Choroid plexus epithelial cell (primary cell): ENCODE measurements at regions not wholly inside any gene's neighbourhood (a gene's known extent, or its start where the extent isn't known, plus 50 kb on each side); places are given as distances from the start of the nearest gene placed in this dataset.

Experiments
- DNase-seq: peaks from one replicate; pipeline ENCODE4 v3.0.0-alpha.2; 2010; ENCODE audit warnings: low read depth
- H3K4me3 ChIP-seq: 2 replicates; pipeline ENCODE4 v1.5.1; 2011; ENCODE audit warnings: low read depth, mild to moderate bottlenecking, control low read depth, low read length, moderate library complexity
- CTCF ChIP-seq: conservative IDR thresholded peaks from 2 replicates; pipeline ENCODE4 v1.5.1; 2011; ENCODE audit warnings: low read depth, mild to moderate bottlenecking, control low read depth, inconsistent platforms, low read length, moderate library complexity

- no peak for TF ChIP-seq CTCF
- no peak overlapping the region for H3K4me3 ChIP-seq
Observed at GRCh38 chr11:80635178-80635577, 1194.3 kb upstream of the TENM4 start.

GRCh38 chr11:80632691-80633090, 1191.9 kb upstream of the TENM4 start:
- DNase-seq = no peak
- no peak overlapping the region for H3K4me3 ChIP-seq
- no peak for TF ChIP-seq CTCF

More at GRCh38 chr11:80635178-80635577, 1194.3 kb upstream of the TENM4 start:
- DNase-seq = no peak

GRCh38 chr11:80632156-80632555, 1191.3 kb upstream of the TENM4 start:
- no peak for DNase-seq
- TF ChIP-seq CTCF = no peak
- no peak overlapping the region for H3K4me3 ChIP-seq

- H3K4me3 ChIP-seq = no peak overlapping the region
- TF ChIP-seq CTCF = no peak
- no peak for DNase-seq
Observed at GRCh38 chr11:80629466-80629865, 1188.6 kb upstream of the TENM4 start.

- H3K4me3 ChIP-seq = no peak overlapping the region
- no peak for DNase-seq
- no peak for TF ChIP-seq CTCF
Observed at GRCh38 chr11:80627364-80627763, 1186.5 kb upstream of the TENM4 start.

GRCh38 chr11:80626721-80627120, 1185.9 kb upstream of the TENM4 start:
- TF ChIP-seq CTCF = no peak
- DNase-seq = no peak
- no peak overlapping the region for H3K4me3 ChIP-seq

GRCh38 chr11:80625563-80625962, 1184.7 kb upstream of the TENM4 start:
- no peak for DNase-seq
- no peak for TF ChIP-seq CTCF
- no peak overlapping the region for H3K4me3 ChIP-seq
